Ishikawa (cell line): ENCODE measurements at regions not wholly inside any gene's neighbourhood (a gene's known extent, or its start where the extent isn't known, plus 50 kb on each side); places are given as distances from the start of the nearest gene placed in this dataset.

ENCODE experiments used
- CREB1 ChIP-seq: IDR thresholded peaks from 2 replicates; pipeline ENCODE4 v1.6.1; 2012; ENCODE audit warnings: low read depth
- EGR1 ChIP-seq: IDR thresholded peaks from 2 replicates; pipeline ENCODE4 v1.6.1; 2012
- EP300 ChIP-seq: IDR thresholded peaks from 2 replicates; pipeline ENCODE4 v1.6.1; 2012; ENCODE audit warnings: borderline replicate concordance
- FOXM1 ChIP-seq: IDR thresholded peaks from 2 replicates; pipeline ENCODE4 v1.6.1; 2012; ENCODE audit warnings: low read depth, borderline replicate concordance
- MAX ChIP-seq: IDR thresholded peaks from 2 replicates; pipeline ENCODE4 v1.6.1; 2012
- NFIC ChIP-seq: IDR thresholded peaks from 2 replicates; pipeline ENCODE4 v1.6.1; 2012
- RAD21 ChIP-seq: IDR thresholded peaks from 2 replicates; pipeline ENCODE4 v1.6.1; 2012; ENCODE audit warnings: low read depth
- REST ChIP-seq: IDR thresholded peaks from 2 replicates; pipeline ENCODE4 v1.6.1; 2012; ENCODE audit warnings: low read depth, mild to moderate bottlenecking
- TAF1 ChIP-seq: IDR thresholded peaks from 2 replicates; pipeline ENCODE4 v1.6.1; 2012; ENCODE audit warnings: low read depth, mild to moderate bottlenecking
- TCF12 ChIP-seq: IDR thresholded peaks from 2 replicates; pipeline ENCODE4 v1.6.1; 2012; ENCODE audit warnings: low read depth
- ZBTB7A ChIP-seq: IDR thresholded peaks from 2 replicates; pipeline ENCODE4 v1.6.1; 2012; ENCODE audit warnings: low read depth

GRCh38 chr3:6264036-6264435 is 596.9 kb upstream of the GRM7 start:
- no peak for TF ChIP-seq MAX
- no peak for TF ChIP-seq TAF1
- no peak for TF ChIP-seq TCF12
- no peak for TF ChIP-seq EP300
- TF ChIP-seq FOXM1, result no peak
- no peak for TF ChIP-seq RAD21
- no peak for TF ChIP-seq NFIC
- TF ChIP-seq REST, result no peak
- TF ChIP-seq CREB1, result no peak
- no peak for TF ChIP-seq EGR1
- no peak for TF ChIP-seq ZBTB7A
